ENCODE measurements at regions not wholly inside any gene's neighbourhood (a gene's known extent, or its start where the extent isn't known, plus 50 kb on each side); places are given as distances from the start of the nearest gene placed in this dataset.

GRCh38 chr5:17444496-17444895, 53.5 kb upstream of the TAF11L2 start:
- no peak overlapping the region for H3K9ac ChIP-seq
- H3K4me2 ChIP-seq (ENCODE audit: low read length), result no peak overlapping the region
- no peak overlapping the region for H3K27ac ChIP-seq
- no peaks in the 10 kb centered on the region for H3K79me2 ChIP-seq
- no peaks in the 10 kb centered on the region for H3K4me1 ChIP-seq
- TF ChIP-seq, protein P1, sequence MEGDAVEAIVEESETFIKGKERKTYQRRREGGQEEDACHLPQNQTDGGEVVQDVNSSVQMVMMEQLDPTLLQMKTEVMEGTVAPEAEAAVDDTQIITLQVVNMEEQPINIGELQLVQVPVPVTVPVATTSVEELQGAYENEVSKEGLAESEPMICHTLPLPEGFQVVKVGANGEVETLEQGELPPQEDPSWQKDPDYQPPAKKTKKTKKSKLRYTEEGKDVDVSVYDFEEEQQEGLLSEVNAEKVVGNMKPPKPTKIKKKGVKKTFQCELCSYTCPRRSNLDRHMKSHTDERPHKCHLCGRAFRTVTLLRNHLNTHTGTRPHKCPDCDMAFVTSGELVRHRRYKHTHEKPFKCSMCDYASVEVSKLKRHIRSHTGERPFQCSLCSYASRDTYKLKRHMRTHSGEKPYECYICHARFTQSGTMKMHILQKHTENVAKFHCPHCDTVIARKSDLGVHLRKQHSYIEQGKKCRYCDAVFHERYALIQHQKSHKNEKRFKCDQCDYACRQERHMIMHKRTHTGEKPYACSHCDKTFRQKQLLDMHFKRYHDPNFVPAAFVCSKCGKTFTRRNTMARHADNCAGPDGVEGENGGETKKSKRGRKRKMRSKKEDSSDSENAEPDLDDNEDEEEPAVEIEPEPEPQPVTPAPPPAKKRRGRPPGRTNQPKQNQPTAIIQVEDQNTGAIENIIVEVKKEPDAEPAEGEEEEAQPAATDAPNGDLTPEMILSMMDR (IDR thresholded peaks at IDR 0.05), result no peak
- H3K4me3 ChIP-seq (ENCODE audit: low read depth, low read length), result no peak overlapping the region
- H3K9me3 ChIP-seq (ENCODE audit: control insufficient read depth, low read length), result no peaks in the 10 kb centered on the region
- H3K27me3 ChIP-seq (ENCODE audit: control insufficient read depth, insufficient read depth, low read length), result no peaks in the 10 kb centered on the region
- H2AFZ ChIP-seq, result no peak overlapping the region
- no peaks in the 10 kb centered on the region for H3K36me3 ChIP-seq (ENCODE audit: control insufficient read depth, insufficient read depth, low read length)

- no peak overlapping the region for H3K27ac ChIP-seq
- H3K27me3 ChIP-seq (ENCODE audit: control insufficient read depth, insufficient read depth, low read length), result no peaks in the 10 kb centered on the region
- H3K9me3 ChIP-seq (ENCODE audit: control insufficient read depth, low read length), result no peaks in the 10 kb centered on the region
- no peaks in the 10 kb centered on the region for H3K36me3 ChIP-seq (ENCODE audit: control insufficient read depth, insufficient read depth, low read length)
- H3K9ac ChIP-seq, result no peak overlapping the region
- no peak overlapping the region for H3K4me3 ChIP-seq (ENCODE audit: low read depth, low read length)
- H3K79me2 ChIP-seq, result no peaks in the 10 kb centered on the region
- no peak overlapping the region for H3K4me2 ChIP-seq (ENCODE audit: low read length)
- H2AFZ ChIP-seq, result no peak overlapping the region
- TF ChIP-seq, protein P1 (IDR thresholded peaks at IDR 0.05), result no peak
- H3K4me1 ChIP-seq, result no peaks in the 10 kb centered on the region
Observed at GRCh38 chr5:17445185-17445584, 52.8 kb upstream of the TAF11L2 start.
